Type B pancreatic cell (in vitro differentiated cells): ENCODE measurements at regions not wholly inside any gene's neighbourhood (a gene's known extent, or its start where the extent isn't known, plus 50 kb on each side); places are given as distances from the start of the nearest gene placed in this dataset.
A peak's percentile ranks its signal among the peaks of the same experiment; 100 is the strongest.

Experiments used
- DNase-seq: peaks from one replicate; pipeline ENCODE4 v3.0.0; 2021; ENCODE audit warnings: mixed read lengths; ENCODE audit not compliant: unreplicated experiment; ENCODE audit errors: extremely low spot score
- H3K27ac Mint-ChIP-seq: 2 replicates; pipeline ENCODE4 v1.8.0; 2021; ENCODE audit warnings: mild to moderate bottlenecking, mixed read lengths
- H3K27me3 Mint-ChIP-seq: 2 replicates; pipeline ENCODE4 v1.8.0; 2021; ENCODE audit warnings: mixed read lengths
- H3K36me3 Mint-ChIP-seq: 2 replicates; pipeline ENCODE4 v1.8.0; 2021; ENCODE audit warnings: mixed read lengths
- H3K4me1 Mint-ChIP-seq: one replicate; pipeline ENCODE4 v1.8.0; 2021; ENCODE audit warnings: mixed read lengths; ENCODE audit not compliant: unreplicated experiment
- H3K4me3 Mint-ChIP-seq: 2 replicates; pipeline ENCODE4 v1.8.0; 2021; ENCODE audit warnings: mild to moderate bottlenecking, mixed read lengths
- H3K9me3 Mint-ChIP-seq: 2 replicates; pipeline ENCODE4 v1.8.0; 2021; ENCODE audit warnings: mixed read lengths
- TF ChIP-seq, protein P1 (sequence below): fragments of 200-600 bp; sonication (generic); conservative IDR thresholded peaks from 2 replicates; pipeline ENCODE4 v1.5.0; 2021; ENCODE audit warnings: antibody characterized with exemption, mild to moderate bottlenecking

DNA sequence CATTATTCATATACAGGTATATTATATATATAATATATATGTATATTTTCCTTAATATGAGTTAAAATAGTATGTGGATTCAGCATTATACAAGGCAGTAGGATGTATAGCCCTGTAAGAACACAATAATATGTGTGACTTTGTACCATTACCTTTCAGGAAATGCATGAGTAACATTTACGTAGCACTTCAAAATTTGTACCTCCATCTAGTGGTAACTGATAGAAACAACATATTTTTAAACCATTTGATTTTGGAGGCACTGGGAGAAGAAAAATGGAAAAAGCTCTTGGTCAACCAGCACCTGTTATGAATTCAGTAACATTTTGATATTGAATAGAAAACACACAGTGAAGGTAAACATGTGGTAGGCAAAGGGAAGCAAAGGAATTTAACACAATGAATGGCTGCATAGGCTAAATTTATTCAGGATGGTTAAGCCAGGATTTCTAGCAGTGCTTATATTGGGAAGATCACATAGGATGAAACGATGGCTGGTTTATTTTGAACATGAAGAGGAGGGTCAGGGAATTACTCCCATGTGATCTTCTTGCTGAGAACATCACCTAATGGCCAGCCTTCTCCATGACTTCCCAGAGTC is 565.5 kb downstream of the CCDC85A start:
- Mint-ChIP-seq H3K4me1 (no peaks in the 10 kb centered on the region), H3K27me3 (peaks cover 12% of the 10 kb centered on the region), H3K9me3 (no peaks in the 10 kb centered on the region), H3K36me3 (no peaks in the 10 kb centered on the region), H3K4me3 (no peak overlapping the region), H3K27ac (no peak overlapping the region)
- no peak for DNase-seq
- TF ChIP-seq, protein P1, sequence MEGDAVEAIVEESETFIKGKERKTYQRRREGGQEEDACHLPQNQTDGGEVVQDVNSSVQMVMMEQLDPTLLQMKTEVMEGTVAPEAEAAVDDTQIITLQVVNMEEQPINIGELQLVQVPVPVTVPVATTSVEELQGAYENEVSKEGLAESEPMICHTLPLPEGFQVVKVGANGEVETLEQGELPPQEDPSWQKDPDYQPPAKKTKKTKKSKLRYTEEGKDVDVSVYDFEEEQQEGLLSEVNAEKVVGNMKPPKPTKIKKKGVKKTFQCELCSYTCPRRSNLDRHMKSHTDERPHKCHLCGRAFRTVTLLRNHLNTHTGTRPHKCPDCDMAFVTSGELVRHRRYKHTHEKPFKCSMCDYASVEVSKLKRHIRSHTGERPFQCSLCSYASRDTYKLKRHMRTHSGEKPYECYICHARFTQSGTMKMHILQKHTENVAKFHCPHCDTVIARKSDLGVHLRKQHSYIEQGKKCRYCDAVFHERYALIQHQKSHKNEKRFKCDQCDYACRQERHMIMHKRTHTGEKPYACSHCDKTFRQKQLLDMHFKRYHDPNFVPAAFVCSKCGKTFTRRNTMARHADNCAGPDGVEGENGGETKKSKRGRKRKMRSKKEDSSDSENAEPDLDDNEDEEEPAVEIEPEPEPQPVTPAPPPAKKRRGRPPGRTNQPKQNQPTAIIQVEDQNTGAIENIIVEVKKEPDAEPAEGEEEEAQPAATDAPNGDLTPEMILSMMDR = peak; percentile 76

DNA sequence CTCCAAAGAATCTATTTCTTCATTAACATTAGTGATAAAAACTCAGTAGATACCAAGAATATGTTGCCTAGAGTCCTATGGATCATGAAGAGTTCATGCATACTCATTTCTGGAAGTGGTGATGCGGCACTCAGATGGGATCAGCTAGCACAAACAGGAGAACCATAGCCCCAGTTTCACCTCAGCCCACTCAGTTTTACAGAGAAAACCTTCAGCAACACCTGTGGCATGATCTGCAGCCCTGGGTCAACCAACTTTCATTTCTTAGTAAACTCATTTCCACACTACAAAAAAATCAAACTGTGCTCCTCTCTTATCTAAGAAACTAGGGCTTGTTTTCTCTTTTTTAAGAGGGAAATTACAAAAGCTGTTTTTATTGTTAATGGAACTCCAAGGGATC is 569.4 kb downstream of the CCDC85A start:
- no peak overlapping the region for H3K4me3 Mint-ChIP-seq
- no peaks in the 10 kb centered on the region for H3K4me1 Mint-ChIP-seq
- H3K36me3 Mint-ChIP-seq = no peaks in the 10 kb centered on the region
- DNase-seq = no peak
- H3K27ac Mint-ChIP-seq = no peak overlapping the region
- no peaks in the 10 kb centered on the region for H3K9me3 Mint-ChIP-seq
- TF ChIP-seq, protein P1 = no peak
- H3K27me3 Mint-ChIP-seq = peaks cover 12% of the 10 kb centered on the region

DNA sequence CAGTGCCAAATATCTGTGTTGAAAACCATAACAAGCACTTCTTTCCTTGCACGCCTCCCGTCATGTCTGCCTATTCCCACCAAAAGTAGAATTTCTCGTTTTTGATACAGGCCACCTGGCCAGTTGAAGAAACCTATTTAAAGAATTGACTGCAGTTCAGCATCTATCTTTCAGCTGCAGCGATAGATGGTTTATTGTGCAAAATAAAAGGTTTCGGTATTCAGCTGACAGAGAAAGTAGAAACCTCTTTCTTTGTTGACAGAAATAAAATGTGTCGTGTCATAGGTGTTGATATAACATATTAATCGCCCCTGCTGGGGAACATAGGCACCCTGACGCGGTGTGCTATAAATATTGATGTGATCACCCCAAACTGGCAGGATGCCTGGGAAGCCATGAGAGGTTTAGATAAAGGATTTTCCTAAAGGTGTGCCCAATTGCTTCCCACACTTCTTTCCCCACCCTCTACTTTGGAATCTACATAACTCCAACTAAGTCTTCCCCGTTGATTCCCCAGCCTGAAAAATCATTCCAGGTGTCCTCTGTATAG is 570.4 kb downstream of the CCDC85A start:
- H3K27ac Mint-ChIP-seq = no peak overlapping the region
- peaks cover 9% of the 10 kb centered on the region for H3K27me3 Mint-ChIP-seq
- TF ChIP-seq, protein P1 = no peak
- no peaks in the 10 kb centered on the region for H3K36me3 Mint-ChIP-seq
- no peaks in the 10 kb centered on the region for H3K9me3 Mint-ChIP-seq
- DNase-seq = no peak
- no peak overlapping the region for H3K4me3 Mint-ChIP-seq
- no peaks in the 10 kb centered on the region for H3K4me1 Mint-ChIP-seq

DNA sequence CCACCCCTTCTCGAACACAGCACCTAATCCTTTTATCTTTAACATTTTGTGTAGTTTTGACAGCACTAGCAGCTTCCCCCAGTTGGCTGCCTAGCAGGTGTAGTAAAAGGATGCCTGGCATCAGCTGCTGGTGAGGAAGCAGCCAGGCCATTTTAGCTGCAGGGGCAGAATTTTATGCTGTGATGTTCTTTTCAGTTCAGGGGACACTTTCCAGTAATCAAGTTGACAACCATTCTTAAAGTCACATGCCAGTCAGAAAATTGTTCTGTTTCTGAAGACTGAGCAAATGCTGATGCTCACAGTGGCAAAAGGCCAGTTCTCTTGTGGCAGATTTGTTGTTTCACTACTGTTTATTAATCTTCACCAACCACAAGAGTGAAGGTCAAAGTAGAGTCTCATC is 570.8 kb downstream of the CCDC85A start:
- TF ChIP-seq, protein P1 = no peak
- Mint-ChIP-seq H3K4me3 (no peak overlapping the region), H3K27ac (no peak overlapping the region), H3K9me3 (no peaks in the 10 kb centered on the region), H3K27me3 (peaks cover 6% of the 10 kb centered on the region), H3K4me1 (no peaks in the 10 kb centered on the region), H3K36me3 (no peaks in the 10 kb centered on the region)
- no peak for DNase-seq

DNA sequence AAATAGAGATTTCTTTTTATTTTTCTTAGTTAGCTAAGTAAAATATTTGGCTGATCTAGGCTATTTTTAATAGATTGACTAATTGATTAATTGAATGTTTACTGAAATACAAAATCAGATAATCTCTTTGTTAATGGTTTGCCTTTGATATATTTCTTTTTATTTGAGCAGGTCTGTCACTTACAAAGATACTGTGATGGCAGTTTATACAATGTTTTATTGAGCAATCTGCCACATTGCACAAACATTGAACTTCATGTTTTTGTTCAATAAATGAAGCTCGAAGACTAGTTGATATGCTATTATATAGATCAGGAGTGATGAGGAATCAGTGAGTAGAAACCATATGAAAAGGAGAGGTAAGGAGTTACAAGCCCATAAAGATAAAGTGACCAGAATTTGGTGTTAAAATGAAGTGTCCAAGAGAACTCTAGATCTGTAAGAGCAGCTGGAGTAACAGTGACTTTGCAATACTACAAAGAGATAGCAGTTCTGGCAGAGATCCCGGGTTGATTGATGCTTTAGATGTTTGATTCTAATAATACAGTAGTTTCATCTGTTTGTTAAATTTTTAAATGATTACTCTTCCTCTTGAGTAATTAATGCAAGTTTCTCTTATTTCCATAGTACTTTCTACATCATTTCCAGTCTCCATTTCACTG is 574.2 kb downstream of the CCDC85A start:
- TF ChIP-seq, protein P1 = no peak

More for the DNA sequence above, 574.2 kb downstream of the CCDC85A start:
- Mint-ChIP-seq H3K4me1 (no peaks in the 10 kb centered on the region), H3K36me3 (no peaks in the 10 kb centered on the region), H3K9me3 (no peaks in the 10 kb centered on the region), H3K4me3 (no peak overlapping the region), H3K27me3 (peaks cover 2% of the 10 kb centered on the region), H3K27ac (no peak overlapping the region)
- DNase-seq = no peak
